ENCODE measurements at regions not wholly inside any gene's neighbourhood (a gene's known extent, or its start where the extent isn't known, plus 50 kb on each side); places are given as distances from the start of the nearest gene placed in this dataset.

GRCh38 chr7:12777257-12777656 lies 89.8 kb downstream of the ARL4A start:
- DNase-seq (ENCODE audit: low read depth): no peak
- Histone ChIP-seq H3K36me3 (ENCODE audit: control insufficient read depth, insufficient read depth, low read length) (no peaks in the 10 kb centered on the region), H3K27me3 (ENCODE audit: control insufficient read depth, insufficient read depth, low read length) (no peaks in the 10 kb centered on the region), H3K4me3 (ENCODE audit: low read depth, low read length) (no peak overlapping the region)
- POLR2A ChIA-PET: no interaction called here
- TF ChIP-seq CTCF (IDR thresholded peaks at IDR 0.05; ENCODE audit: insufficient read depth, low read depth, low read length): no peak
- CTCF ChIA-PET: no interaction called here

- no peaks in the 10 kb centered on the region for H3K36me3 ChIP-seq (ENCODE audit: control insufficient read depth, insufficient read depth, low read length)
- CTCF ChIA-PET: no interaction called here
- TF ChIP-seq CTCF (IDR thresholded peaks at IDR 0.05; ENCODE audit: insufficient read depth, low read depth, low read length): no peak
- no peak for DNase-seq (ENCODE audit: low read depth)
- POLR2A ChIA-PET: no interaction called here
- no peak overlapping the region for H3K4me3 ChIP-seq (ENCODE audit: low read depth, low read length)
- no peaks in the 10 kb centered on the region for H3K27me3 ChIP-seq (ENCODE audit: control insufficient read depth, insufficient read depth, low read length)
Observed at GRCh38 chr7:12779947-12780346, 92.5 kb downstream of the ARL4A start.

DNA sequence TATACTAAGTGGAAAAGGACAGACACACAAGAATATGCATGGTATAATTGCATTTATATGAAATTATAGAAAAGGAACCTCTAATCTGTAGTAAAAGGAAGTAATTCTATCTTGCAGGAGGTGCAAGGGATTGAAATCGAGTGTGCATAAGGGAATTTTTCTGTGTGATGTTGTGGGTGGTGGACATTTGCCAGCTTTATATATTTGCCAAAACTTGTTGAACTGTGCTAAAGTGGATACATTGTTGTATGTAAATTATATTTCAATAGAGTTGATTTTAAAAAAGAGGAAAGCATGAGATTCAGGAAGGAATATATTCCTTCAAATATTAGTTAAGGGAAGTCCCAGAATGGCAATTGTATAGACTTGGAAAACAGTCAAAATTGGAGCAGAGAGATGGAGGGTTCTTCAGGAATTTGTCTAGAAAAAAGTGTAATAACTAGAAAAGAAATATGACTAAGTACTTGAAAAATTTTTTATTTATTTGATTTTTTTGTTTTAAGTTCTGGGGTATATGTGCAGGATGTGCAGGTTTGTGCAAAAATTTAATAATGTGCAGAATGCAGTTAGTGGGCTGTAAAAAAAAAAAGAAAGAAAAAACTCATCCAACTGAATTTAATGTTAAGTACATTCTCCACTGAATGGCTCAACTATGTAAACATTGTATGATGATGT lies 96.1 kb downstream of the ARL4A start:
- H3K4me3 ChIP-seq (ENCODE audit: low read depth, low read length): no peak overlapping the region
- CTCF ChIA-PET: no interaction called here
- no peaks in the 10 kb centered on the region for H3K36me3 ChIP-seq (ENCODE audit: control insufficient read depth, insufficient read depth, low read length)
- H3K27me3 ChIP-seq (ENCODE audit: control insufficient read depth, insufficient read depth, low read length): no peaks in the 10 kb centered on the region
- POLR2A ChIA-PET: no interaction called here
- DNase-seq (ENCODE audit: low read depth): no peak
- no peak for TF ChIP-seq CTCF (IDR thresholded peaks at IDR 0.05; ENCODE audit: insufficient read depth, low read depth, low read length)

- POLR2A ChIA-PET: no interaction called here
Observed at GRCh38 chr7:12785473-12785872, 98.0 kb downstream of the ARL4A start.

GRCh38 chr7:12786494-12786893 lies 99.1 kb downstream of the ARL4A start:
- H3K4me3 ChIP-seq (ENCODE audit: low read depth, low read length): no peak overlapping the region
- CTCF ChIA-PET: no interaction called here
- no peak for DNase-seq (ENCODE audit: low read depth)

More at GRCh38 chr7:12785473-12785872, 98.0 kb downstream of the ARL4A start:
- Histone ChIP-seq H3K27me3 (ENCODE audit: control insufficient read depth, insufficient read depth, low read length) (no peaks in the 10 kb centered on the region), H3K36me3 (ENCODE audit: control insufficient read depth, insufficient read depth, low read length) (no peaks in the 10 kb centered on the region), H3K4me3 (ENCODE audit: low read depth, low read length) (no peak overlapping the region)
- CTCF ChIA-PET: no interaction called here
- TF ChIP-seq CTCF (IDR thresholded peaks at IDR 0.05; ENCODE audit: insufficient read depth, low read depth, low read length): no peak
- no peak for DNase-seq (ENCODE audit: low read depth)

More at GRCh38 chr7:12786494-12786893, 99.1 kb downstream of the ARL4A start:
- no peak for TF ChIP-seq CTCF (IDR thresholded peaks at IDR 0.05; ENCODE audit: insufficient read depth, low read depth, low read length)
- POLR2A ChIA-PET: no interaction called here
- Histone ChIP-seq H3K27me3 (ENCODE audit: control insufficient read depth, insufficient read depth, low read length) (no peaks in the 10 kb centered on the region), H3K36me3 (ENCODE audit: control insufficient read depth, insufficient read depth, low read length) (no peaks in the 10 kb centered on the region)

All from BJ (cell line).